GM12873 (cell line): ENCODE measurements at regions not wholly inside any gene's neighbourhood (a gene's known extent, or its start where the extent isn't known, plus 50 kb on each side); places are given as distances from the start of the nearest gene placed in this dataset.

Source experiments
- TF ChIP-seq, protein P1 (sequence below): IDR thresholded peaks from 2 replicates; pipeline ENCODE4 v1.5.1; 2012; ENCODE audit warnings: low read depth, mild to moderate bottlenecking, moderate library complexity, low read length, control low read depth; ENCODE audit not compliant: insufficient read depth; ENCODE audit errors: missing control alignments

DNA sequence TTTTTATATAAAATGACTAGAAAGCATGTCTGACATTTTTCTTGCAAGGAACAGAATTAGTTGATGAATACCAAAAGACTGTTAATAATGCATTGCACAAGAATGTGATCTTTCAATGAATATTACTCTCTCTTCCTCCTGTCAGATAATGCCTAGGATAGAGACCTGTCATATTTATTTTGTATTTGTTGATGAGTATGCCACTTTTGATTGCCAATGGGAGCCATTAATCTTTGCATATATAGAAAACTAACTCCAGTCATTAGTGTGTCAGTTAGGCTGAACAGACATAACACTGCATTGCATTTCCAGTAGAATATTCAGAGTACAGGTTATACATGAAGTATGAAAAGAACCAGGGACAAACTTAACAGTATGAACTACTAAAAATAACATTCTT is 1125.3 kb downstream of the LRFN5 start:
- TF ChIP-seq, protein P1, sequence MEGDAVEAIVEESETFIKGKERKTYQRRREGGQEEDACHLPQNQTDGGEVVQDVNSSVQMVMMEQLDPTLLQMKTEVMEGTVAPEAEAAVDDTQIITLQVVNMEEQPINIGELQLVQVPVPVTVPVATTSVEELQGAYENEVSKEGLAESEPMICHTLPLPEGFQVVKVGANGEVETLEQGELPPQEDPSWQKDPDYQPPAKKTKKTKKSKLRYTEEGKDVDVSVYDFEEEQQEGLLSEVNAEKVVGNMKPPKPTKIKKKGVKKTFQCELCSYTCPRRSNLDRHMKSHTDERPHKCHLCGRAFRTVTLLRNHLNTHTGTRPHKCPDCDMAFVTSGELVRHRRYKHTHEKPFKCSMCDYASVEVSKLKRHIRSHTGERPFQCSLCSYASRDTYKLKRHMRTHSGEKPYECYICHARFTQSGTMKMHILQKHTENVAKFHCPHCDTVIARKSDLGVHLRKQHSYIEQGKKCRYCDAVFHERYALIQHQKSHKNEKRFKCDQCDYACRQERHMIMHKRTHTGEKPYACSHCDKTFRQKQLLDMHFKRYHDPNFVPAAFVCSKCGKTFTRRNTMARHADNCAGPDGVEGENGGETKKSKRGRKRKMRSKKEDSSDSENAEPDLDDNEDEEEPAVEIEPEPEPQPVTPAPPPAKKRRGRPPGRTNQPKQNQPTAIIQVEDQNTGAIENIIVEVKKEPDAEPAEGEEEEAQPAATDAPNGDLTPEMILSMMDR = no peak

DNA sequence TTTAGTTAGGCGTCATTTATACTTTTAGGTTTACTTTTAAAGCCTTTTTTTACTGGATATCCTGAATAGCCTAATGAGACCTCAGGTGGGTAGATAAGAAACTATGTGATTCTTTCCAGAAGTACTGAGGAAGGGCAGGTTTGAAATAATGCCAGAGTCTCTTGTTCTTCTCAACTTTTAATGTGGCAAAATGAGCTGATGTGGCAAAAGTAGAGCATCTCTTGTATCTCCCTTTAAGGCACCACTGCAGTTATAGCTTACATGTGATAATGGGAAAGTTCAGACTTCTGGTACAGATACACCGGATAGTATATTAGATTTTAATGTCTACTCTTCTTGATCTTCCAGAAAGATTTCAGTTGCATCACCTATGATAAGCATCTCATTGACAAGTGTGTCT is 1124.8 kb downstream of the LRFN5 start:
- TF ChIP-seq, protein P1 = no peak

DNA sequence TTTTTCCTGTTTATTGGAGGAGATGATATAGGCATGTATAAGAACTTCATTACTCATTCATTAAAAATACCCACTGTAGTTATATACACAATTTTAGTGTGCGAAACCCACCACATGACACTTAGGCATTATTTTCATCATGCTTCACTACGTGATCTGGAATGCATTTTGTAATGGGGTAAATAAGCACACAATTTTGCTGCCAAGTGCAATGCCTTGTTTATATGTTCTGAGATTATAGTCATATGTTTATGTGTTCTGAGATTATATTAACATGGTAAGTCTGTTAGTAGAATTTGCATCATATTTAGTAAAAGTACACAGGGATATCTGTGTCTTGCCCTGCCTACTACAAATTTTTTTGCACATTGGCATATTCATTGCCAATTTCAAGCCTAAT is 1123.0 kb downstream of the LRFN5 start:
- TF ChIP-seq, protein P1 = no peak

DNA sequence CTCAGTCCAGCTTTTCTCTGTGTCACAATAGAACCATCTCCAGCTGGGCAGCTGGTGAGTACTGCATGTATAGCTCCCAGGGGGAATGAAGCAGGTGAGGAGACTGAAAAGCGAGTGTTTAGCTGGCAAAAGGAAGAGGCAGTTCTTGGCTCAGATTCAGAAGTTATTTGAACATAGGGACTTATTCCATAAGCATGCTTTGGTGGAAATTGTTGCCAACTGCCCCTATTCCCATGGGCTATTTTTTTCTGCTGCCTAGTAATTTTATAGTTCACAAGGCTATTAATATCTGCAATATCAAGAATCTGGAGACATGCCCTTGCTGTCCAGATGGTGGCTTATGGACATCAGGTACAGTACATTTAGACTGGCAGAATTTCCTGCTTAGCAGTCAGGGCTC is 1112.7 kb downstream of the LRFN5 start:
- TF ChIP-seq, protein P1 = no peak

DNA sequence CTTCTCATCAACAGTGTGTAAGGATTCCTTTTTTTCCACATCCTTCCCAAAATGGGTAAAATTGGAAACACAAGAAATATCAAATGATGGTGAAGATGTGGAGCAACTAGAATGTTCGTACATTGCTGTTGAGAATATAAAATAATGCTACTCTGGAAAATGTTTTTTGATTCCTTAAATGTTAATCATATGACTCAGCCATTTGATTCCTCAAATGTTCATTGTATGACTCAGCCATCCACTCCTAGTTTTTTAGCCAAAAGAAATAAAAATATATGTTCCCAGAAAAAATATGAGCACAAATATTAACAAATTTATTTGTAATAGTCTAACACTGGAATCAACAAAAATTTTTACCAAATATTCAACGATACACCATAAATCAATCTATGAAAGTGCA is 1108.6 kb downstream of the LRFN5 start:
- TF ChIP-seq, protein P1 = no peak

DNA sequence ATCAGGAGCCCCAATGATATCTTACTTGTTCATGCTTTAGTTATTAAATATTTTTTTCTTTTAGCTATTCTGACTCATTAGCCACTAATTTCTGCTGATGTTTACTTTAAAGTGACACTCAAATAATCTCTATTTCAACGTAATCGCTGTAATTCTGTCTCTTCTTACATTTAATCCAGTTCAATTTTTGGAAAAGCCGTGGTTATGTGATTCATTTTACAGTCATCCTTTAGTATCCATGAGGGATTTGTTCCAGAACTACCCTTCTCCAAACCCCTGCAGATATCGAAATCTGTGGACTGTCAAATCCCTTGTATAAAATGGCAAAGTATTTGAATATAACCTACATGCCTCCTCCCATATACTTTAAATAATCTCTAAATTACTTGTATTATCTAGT is 1103.4 kb downstream of the LRFN5 start:
- TF ChIP-seq, protein P1 = no peak

DNA sequence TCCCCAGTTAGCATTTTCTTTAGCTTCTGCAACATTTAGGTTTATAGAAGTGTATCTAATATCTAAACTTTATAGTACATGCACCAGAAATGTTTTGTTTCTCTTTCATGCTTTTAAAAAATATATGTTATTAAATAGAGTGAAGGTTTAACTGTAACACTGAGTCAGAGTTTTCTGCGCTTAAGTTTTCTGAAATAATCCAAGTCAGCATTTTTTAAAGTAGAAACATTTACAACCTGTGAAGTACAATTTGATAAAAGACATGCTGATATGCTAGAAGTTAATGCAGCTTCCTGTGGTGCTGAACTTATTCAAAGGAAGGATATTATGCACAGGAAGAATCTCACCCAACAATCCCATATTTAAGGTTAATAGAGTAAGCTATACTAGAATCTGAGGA is 1096.8 kb downstream of the LRFN5 start:
- TF ChIP-seq, protein P1 = no peak
